ENCODE measurements at regions not wholly inside any gene's neighbourhood (a gene's known extent, or its start where the extent isn't known, plus 50 kb on each side); places are given as distances from the start of the nearest gene placed in this dataset.
"Not testable (repeated sequence)": the region's sequence is repeated elsewhere in the genome, so short reads cannot be mapped to it uniquely, and the experiment has no call there.

GRCh38 chr21:10451274-10451673 lies 70.1 kb upstream of the TPTE start:
- H3K4me1 ChIP-seq (ENCODE audit: insufficient read depth, low read length); H3K27me3 ChIP-seq (ENCODE audit: insufficient read depth, low read length); H3K27ac ChIP-seq (ENCODE audit: low read length); H3K9ac ChIP-seq (ENCODE audit: low read depth, low read length); H3K4me3 ChIP-seq (ENCODE audit: low read length); H3K36me3 ChIP-seq (ENCODE audit: insufficient read depth, low read depth, low read length): not testable (repeated sequence)
- peaks cover 87% of the 10 kb centered on the region for H3K9me3 ChIP-seq (ENCODE audit: insufficient read depth, low read depth, low read length)

GRCh38 chr21:10457765-10458164 lies 63.6 kb upstream of the TPTE start:
- not testable (repeated sequence) for H3K27me3 ChIP-seq (ENCODE audit: insufficient read depth, low read length); H3K4me1 ChIP-seq (ENCODE audit: insufficient read depth, low read length); H3K36me3 ChIP-seq (ENCODE audit: insufficient read depth, low read depth, low read length); H3K4me3 ChIP-seq (ENCODE audit: low read length); H3K27ac ChIP-seq (ENCODE audit: low read length); H3K9ac ChIP-seq (ENCODE audit: low read depth, low read length)
- H3K9me3 ChIP-seq (ENCODE audit: insufficient read depth, low read depth, low read length), result peaks cover 93% of the 10 kb centered on the region

DNA sequence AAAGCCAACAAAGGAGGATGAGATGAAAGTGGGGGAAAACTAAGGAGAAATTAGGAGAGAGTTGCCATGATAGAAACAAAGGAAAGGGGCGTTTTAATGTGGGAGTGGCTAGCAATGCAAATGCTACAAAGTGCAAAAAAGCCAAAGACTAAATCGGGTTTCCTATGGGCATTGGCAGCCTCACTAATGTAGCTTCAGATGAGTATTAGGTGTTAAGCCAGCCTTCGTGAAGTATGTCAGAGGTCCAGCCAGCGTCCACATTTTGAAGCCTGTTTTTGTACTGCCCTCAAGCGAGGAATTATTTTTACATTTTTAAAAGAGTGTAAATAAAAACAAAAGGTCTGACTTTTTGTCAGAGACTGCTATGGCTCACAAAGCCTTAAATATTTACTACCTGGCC lies 60.4 kb upstream of the TPTE start:
- not testable (repeated sequence) for H3K27me3 ChIP-seq (ENCODE audit: insufficient read depth, low read length); H3K4me3 ChIP-seq (ENCODE audit: low read length); H3K36me3 ChIP-seq (ENCODE audit: insufficient read depth, low read depth, low read length); H3K27ac ChIP-seq (ENCODE audit: low read length); H3K9ac ChIP-seq (ENCODE audit: low read depth, low read length); H3K4me1 ChIP-seq (ENCODE audit: insufficient read depth, low read length)
- H3K9me3 ChIP-seq (ENCODE audit: insufficient read depth, low read depth, low read length), result peaks cover 94% of the 10 kb centered on the region

GRCh38 chr21:10461445-10461844 lies 59.9 kb upstream of the TPTE start:
- H3K27ac ChIP-seq (ENCODE audit: low read length); H3K27me3 ChIP-seq (ENCODE audit: insufficient read depth, low read length); H3K4me1 ChIP-seq (ENCODE audit: insufficient read depth, low read length); H3K4me3 ChIP-seq (ENCODE audit: low read length); H3K9ac ChIP-seq (ENCODE audit: low read depth, low read length); H3K36me3 ChIP-seq (ENCODE audit: insufficient read depth, low read depth, low read length): not testable (repeated sequence)
- H3K9me3 ChIP-seq (ENCODE audit: insufficient read depth, low read depth, low read length), result peaks cover 96% of the 10 kb centered on the region

DNA sequence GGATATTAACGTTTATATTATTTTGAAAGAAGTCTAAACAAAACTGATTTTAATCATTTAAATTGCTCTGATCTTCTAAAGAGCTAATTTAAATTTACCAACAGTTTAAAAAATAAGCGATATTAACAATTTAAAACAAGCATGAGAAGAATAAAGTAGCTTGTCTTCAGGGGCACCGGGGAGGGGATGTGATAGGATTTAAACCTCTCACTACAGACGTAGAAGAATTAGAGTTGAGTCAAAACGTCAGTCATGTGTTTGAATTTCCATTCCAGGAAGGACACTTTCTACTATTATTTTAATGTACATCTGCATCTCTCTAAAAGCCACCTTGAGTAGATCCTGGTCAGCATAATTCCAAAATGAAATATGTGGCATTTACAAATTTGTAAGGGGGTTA lies 58.2 kb upstream of the TPTE start:
- Histone ChIP-seq H3K4me1 (ENCODE audit: insufficient read depth, low read length) (no peaks in the 10 kb centered on the region), H3K27me3 (ENCODE audit: insufficient read depth, low read length) (no peaks in the 10 kb centered on the region), H3K27ac (ENCODE audit: low read length) (no peak overlapping the region), H3K9me3 (ENCODE audit: insufficient read depth, low read depth, low read length) (peaks cover 97% of the 10 kb centered on the region), H3K36me3 (ENCODE audit: insufficient read depth, low read depth, low read length) (no peaks in the 10 kb centered on the region), H3K9ac (ENCODE audit: low read depth, low read length) (no peak overlapping the region), H3K4me3 (ENCODE audit: low read length) (peak overlapping the region; percentile 1; the same call in 1 of the 2 replicates)

GRCh38 chr21:10464975-10465374 lies 56.4 kb upstream of the TPTE start:
- Histone ChIP-seq H3K4me1 (ENCODE audit: insufficient read depth, low read length) (no peaks in the 10 kb centered on the region), H3K9me3 (ENCODE audit: insufficient read depth, low read depth, low read length) (peaks cover 95% of the 10 kb centered on the region), H3K9ac (ENCODE audit: low read depth, low read length) (no peak overlapping the region), H3K36me3 (ENCODE audit: insufficient read depth, low read depth, low read length) (no peaks in the 10 kb centered on the region), H3K27me3 (ENCODE audit: insufficient read depth, low read length) (no peaks in the 10 kb centered on the region), H3K27ac (ENCODE audit: low read length) (no peak overlapping the region), H3K4me3 (ENCODE audit: low read length) (no peak overlapping the region; the same call in 1 of the 2 replicates)

DNA sequence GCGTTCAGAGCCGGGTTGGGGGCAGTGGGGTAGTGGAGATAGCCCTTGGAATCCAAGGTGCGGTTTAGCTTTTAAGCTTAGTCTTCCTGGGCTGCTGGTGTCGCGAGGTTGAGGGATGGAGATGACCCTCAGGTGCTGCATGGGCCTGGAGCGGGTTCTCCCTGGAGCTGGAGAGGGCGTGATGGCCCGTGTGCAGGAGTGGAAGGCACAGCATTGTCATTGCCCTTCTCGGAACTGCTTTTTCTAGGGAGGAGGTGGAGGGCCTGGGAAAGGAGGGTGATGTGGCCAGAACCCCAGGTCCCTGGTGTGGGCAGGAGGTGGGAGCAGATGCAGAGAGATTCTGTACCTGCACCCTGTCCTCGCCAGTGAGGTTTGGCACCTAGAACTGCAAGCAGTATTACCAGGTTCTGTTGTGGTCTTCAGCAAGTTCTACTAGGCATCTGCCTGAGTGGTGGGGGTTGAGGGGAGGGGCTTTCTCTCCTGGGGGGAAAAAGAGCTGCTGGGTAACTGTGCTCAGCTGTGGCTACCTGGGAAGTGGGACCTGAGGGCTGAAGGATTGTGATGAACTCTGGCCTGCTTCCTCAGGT lies 55.8 kb upstream of the TPTE start:
- H3K9me3 ChIP-seq (ENCODE audit: insufficient read depth, low read depth, low read length), result peaks cover 95% of the 10 kb centered on the region

DNA sequence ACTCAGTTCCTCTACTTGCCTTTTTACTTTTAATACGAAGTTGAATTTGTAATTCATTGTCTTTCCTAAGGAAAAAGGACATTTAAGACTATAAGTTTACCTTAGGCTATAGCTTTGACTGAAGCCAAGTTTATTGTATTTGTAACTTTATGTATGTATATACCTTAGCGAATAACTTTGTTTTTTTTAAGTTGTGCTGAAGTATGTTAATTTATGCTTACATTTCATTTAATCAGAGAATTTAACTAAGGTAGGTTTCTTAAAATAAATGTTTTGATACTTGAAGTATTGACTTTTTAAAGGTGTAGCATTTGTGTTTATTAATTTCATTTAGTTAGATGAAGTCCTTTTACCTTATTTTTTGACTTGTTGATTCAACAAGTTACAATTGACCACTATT lies 55.2 kb upstream of the TPTE start:
- H3K4me3 ChIP-seq (ENCODE audit: low read length), result no peak overlapping the region
- no peak overlapping the region for H3K27ac ChIP-seq (ENCODE audit: low read length)
- H3K9ac ChIP-seq (ENCODE audit: low read depth, low read length), result no peak overlapping the region
- H3K4me1 ChIP-seq (ENCODE audit: insufficient read depth, low read length), result no peaks in the 10 kb centered on the region
- H3K36me3 ChIP-seq (ENCODE audit: insufficient read depth, low read depth, low read length), result no peaks in the 10 kb centered on the region
- H3K27me3 ChIP-seq (ENCODE audit: insufficient read depth, low read length), result no peaks in the 10 kb centered on the region
- peaks cover 95% of the 10 kb centered on the region for H3K9me3 ChIP-seq (ENCODE audit: insufficient read depth, low read depth, low read length)

More for the DNA sequence above, 55.8 kb upstream of the TPTE start:
- not testable (repeated sequence) for H3K9ac ChIP-seq (ENCODE audit: low read depth, low read length); H3K4me3 ChIP-seq (ENCODE audit: low read length); H3K27ac ChIP-seq (ENCODE audit: low read length); H3K4me1 ChIP-seq (ENCODE audit: insufficient read depth, low read length); H3K27me3 ChIP-seq (ENCODE audit: insufficient read depth, low read length); H3K36me3 ChIP-seq (ENCODE audit: insufficient read depth, low read depth, low read length)

All from iPS-20b (cell line).